Retina (tissue), 1 donor: ENCODE measurements at regions not wholly inside any gene's neighbourhood (a gene's known extent, or its start where the extent isn't known, plus 50 kb on each side); places are given as distances from the start of the nearest gene placed in this dataset.
"Not testable (repeated sequence)": the region's sequence is repeated elsewhere in the genome, so short reads cannot be mapped to it uniquely, and the experiment has no call there.

Experiments
- DNase-seq: peaks from one replicate; pipeline ENCODE4 v3.0.0-alpha.2; 2016

GRCh38 chr3:21237638-21238037, 513.4 kb downstream of the ZNF385D start:
- no peak for DNase-seq

- DNase-seq: no peak
These were observed 515.5 kb downstream of the ZNF385D start for GRCh38 chr3:21235491-21235890.

GRCh38 chr3:21234933-21235332, 516.1 kb downstream of the ZNF385D start:
- no peak for DNase-seq

- no peak for DNase-seq
These were observed 521.4 kb downstream of the ZNF385D start for GRCh38 chr3:21229426-21230135.

DNA sequence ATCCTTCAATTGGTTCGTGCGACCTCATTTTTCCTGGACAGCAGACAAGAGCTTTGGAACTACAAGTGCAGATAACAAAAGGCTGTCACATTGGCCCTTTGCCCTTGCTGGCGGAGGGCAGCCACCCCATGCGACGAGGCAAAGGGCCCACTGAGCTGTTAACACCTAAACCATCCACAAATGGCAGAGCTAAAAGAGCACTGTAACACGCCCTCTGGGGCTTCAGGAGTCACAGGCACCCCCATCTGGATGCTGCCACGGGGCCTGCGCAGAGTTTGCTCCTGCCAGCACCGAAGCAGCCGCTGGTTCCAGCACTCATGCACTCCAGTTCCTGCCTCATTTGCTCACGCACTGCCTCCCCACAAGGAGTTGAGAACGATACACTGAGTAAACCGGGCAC, 524.9 kb downstream of the ZNF385D start:
- no peak for DNase-seq

GRCh38 chr3:21220944-21221343, 530.1 kb downstream of the ZNF385D start:
- DNase-seq: no peak

DNA sequence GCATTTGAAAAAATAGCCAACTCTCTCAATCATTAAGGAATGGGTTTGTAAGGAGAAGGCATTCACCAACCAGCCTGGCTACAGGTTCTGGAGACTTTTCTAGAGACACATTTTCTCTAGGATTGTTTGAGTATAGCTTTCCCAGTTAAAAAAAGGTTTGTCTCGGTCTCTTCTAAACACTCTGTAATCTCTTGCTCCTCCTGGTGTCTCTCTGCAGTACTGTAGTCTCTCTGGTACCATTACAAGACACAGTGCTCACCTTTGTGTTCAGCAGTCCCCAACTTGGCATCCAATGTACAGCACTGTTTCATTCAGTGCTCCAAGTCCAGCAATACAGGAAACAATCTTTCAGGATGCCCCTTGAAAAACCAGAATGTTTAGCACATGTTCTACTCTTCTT, 534.4 kb downstream of the ZNF385D start:
- no peak for DNase-seq

DNA sequence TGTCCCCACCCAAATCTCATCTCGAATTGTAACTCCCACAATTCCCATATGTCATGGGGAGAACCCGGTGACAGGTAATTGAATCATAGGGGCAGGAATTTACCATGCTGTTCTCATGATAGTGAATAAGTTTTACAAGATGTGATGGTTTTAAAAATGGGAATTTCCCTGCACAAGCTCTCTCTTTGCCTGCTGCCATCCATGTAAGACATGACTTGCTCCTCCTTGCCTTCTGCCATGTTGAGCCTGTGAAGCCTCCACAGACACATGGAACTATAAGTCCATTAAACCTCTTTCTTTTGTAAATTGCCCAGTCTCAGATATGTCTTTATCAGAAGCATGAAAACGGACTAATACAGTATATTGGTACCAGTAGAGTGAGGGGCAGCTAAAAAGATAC, 546.9 kb downstream of the ZNF385D start:
- DNase-seq: not testable (repeated sequence)

GRCh38 chr3:21195203-21195602, 555.8 kb downstream of the ZNF385D start:
- DNase-seq: no peak

DNA sequence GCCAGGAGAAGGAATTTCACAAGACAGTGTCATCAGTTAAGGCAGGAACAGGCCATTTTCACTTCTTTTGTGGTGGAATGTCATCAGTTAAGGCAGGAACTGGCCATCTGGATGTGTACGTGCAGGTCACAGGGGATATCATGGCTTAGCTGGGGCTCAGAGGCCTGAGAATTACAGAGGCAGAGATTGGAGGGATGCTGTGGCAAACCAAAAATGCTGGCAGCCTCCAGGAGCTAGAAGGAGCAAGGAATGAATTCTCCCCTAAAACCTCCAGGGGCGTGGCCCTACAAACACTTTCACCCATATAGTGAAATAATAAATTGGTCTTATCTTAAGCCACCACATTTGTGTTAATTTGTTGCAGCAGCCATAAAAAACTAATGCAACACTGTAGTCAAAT, 557.0 kb downstream of the ZNF385D start:
- DNase-seq: not testable (repeated sequence)

GRCh38 chr3:21188459-21188858, 562.6 kb downstream of the ZNF385D start:
- no peak for DNase-seq

DNA sequence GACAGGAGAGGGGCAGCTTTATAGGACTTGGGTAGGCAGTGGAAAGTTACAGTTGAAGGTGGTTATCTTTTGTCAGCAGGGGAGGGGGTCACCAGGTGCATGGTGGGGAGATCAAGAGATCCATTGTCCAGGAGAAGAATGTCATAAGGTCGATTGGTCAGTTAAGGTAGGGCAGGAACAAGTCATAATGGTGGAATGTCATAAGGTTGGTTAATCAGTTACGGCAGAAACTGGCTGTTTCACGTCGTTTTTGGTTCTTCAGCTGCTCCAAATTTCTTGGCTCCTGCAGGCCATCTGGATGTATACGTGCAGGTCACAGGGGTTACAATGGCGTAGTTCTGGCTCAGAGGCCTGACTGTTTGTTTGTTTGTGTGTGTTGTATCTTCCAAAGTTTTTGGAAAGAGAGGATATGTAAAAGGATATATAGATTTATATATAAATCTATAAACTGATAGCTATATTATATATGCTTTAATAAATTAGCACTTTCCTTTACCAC, 565.1 kb downstream of the ZNF385D start:
- no peak for DNase-seq

GRCh38 chr3:21174461-21174860, 576.5 kb downstream of the ZNF385D start:
- DNase-seq: no peak

GRCh38 chr3:21170964-21171363, 580.0 kb downstream of the ZNF385D start:
- no peak for DNase-seq

DNA sequence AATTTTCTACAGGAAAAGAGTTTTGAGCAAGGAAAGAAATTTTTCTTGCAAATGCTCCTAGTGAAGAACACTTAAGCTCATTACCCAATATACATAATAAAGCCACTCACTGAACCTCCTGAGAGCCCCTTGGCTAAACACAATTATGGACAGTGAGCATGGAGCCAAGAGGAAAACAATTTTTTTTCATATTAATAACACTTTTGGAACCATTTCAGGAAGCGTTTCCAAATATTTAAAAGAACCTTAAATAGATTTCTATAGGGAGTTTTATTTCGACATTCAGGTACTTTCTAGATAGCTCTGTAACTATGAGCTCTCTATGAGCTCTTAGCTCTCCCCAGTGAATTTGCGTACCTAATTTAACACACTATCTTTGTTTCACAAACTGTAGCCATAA, 581.1 kb downstream of the ZNF385D start:
- DNase-seq: no peak

- no peak for DNase-seq
These were observed 582.5 kb downstream of the ZNF385D start for GRCh38 chr3:21168471-21168870.

- no peak for DNase-seq
These were observed 587.1 kb downstream of the ZNF385D start for GRCh38 chr3:21163956-21164355.

DNA sequence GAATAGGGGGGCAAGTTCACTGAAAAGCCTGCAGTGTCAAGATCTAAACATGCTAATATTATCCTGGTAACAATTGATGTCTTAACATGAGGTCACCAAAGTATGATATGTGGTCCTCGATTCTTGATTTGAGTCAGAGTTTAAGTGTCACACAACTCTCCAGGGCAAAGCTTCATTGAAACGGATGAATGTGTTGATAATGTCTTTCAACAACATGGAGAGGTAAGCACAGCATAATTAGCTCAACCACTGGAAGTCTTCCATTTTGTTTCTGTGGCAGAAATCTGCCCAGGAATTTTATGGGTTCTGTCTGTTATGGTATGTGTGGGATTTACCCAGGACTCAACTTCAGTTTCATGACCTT, 591.5 kb downstream of the ZNF385D start:
- DNase-seq: no peak

- no peak for DNase-seq
These were observed 592.0 kb downstream of the ZNF385D start for GRCh38 chr3:21158861-21159542.

- no peak for DNase-seq
These were observed 596.1 kb downstream of the ZNF385D start for GRCh38 chr3:21154911-21155310.

DNA sequence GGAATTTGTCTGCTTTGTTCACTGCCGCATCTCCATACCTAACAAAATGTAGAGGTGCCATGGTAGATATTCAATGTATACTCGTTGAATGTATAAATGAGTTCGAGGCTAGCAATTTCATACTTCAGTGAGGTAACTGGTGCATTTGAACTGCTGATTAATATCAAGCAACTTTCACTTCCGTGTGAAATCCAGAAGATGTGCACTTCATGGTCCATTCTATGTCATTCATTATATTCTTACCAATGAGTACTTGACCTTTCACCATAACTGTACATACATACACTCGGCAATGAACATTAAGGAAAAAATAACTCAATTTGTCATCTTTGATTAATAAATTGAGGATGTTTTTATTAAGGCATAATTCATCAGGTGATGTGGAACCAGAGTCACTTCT, 598.5 kb downstream of the ZNF385D start:
- no peak for DNase-seq

- peak; percentile 19 for DNase-seq
These were observed 608.1 kb downstream of the ZNF385D start for GRCh38 chr3:21142949-21143348.

- DNase-seq: no peak
These were observed 609.0 kb downstream of the ZNF385D start for GRCh38 chr3:21142031-21142430.

DNA sequence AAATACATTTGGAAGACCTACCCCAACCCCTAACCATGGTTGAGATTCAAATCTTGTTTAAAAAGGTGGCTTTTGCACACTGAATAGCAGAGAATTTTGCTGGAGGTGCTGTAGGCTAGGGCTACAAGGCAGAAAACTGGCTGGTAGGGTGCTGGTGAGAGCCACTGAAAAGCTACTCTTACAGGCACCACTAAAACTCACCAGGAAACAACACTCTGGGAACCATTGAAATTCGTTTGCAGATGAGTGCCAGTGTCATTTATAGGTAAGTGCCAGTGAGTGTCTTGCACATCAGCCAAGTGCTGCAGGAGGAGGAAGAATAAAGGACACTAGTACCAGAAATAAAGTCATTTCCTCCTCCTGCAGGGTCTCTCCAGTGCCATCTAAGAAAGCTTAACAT, 610.2 kb downstream of the ZNF385D start:
- no peak for DNase-seq

- DNase-seq: no peak
These were observed 612.9 kb downstream of the ZNF385D start for GRCh38 chr3:21138085-21138484.
